Renal cortical epithelial cell (primary cell): ENCODE measurements at regions not wholly inside any gene's neighbourhood (a gene's known extent, or its start where the extent isn't known, plus 50 kb on each side); places are given as distances from the start of the nearest gene placed in this dataset.
A peak's percentile ranks its signal among the peaks of the same experiment; 100 is the strongest.

ENCODE experiments used
- DNase-seq: peaks from one replicate; pipeline ENCODE4 v3.0.0-alpha.2; 2011; ENCODE audit warnings: low read depth

GRCh38 chr1:209500993-209501392 lies 82.5 kb upstream of the CAMK1G start:
- no peak for DNase-seq

DNA sequence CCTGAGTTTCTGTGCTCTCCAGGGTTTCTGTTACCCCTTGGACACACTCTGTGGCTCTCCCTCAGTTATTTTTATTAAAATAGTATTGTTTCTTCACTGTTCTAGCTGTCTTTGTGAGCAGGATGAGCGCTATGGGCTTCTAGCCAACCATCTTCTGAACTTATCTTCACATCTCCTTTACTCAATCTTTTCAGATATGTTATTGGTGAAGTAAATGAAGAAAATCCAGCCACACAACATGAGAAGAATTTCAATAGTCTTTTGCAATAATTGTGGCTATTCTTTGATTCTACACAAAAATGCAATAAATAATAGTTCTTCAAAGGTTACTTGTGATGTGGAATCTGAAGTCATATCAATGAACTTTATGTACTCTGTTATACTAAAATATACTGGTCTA lies 80.3 kb upstream of the CAMK1G start:
- DNase-seq, result no peak

DNA sequence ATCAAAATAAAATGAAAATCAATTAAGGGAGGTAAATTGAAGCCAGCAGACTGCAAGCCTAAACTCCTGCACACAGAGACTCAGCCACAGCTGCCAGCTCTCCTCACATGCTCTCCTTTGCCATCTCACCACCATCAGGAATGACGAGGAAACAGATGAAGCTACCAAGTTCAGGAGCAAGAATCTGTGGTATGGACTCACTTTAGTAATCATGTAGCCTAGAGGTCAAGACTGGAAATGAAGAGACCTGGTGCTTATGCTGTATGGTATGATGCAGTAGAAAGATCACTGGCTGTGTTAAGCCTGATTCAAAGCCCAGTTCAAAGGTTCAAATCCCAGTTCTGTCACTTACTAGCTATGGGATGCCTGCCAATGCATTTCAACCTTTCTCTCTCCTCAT lies 78.9 kb upstream of the CAMK1G start:
- DNase-seq, result no peak

DNA sequence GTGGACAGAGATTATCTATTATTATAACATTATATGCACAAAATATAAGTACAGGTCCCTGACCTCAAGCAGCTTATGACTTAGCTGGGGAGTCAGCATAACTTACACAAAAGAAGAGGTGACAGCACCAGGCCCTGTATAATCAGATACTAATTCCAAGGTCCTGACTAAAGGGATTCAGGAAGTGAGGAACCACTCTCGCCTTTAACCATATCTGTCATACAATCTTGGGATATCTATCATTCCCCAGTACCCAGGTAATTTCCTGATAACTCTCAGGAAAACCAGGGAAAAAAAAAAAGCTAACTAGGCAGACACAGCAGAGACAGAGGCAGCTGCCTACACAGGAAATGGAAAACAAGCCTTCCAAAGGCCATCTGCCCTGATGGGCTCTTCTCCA lies 78.5 kb upstream of the CAMK1G start:
- DNase-seq, result peak; percentile 59

DNA sequence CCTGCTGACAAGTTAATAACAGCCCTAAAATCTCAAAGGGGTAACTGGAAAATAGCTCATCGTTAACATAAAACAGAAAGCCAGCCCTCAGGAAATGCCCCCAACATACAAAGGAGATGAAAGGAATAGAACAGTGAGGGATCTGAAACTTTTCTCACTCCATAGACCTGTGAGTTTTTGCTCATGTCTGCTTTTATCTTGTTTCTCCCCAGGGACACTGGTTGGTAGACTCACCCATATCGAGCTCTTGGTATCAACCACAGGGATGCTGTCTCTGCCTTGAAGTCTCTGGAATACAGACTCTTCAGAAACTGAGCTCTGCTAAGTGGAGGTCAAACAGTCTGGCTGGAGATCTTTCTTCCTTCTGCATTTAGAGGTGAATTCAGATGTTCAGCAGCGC lies 77.4 kb upstream of the CAMK1G start:
- no peak for DNase-seq

- no peak for DNase-seq
These were observed 74.5 kb upstream of the CAMK1G start for GRCh38 chr1:209509039-209509438.

GRCh38 chr1:209510063-209510462 lies 73.5 kb upstream of the CAMK1G start:
- no peak for DNase-seq

DNA sequence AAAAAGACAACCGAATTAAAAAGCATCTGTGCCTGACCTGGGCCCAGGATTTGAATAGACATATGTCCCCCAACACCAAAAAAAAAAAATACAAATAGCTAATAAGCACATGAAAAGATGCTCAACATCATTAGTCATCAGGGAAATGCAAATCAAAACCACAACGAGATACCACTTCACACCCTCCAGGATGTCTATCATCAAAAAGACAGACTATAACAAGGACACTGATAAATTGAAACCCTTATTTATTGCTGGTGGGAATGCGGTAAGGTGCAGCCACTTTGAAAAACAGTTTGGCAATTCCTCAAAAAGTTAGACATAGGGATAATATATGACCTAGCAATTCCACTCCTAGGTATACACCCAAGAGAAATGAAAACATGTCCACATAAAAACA lies 72.3 kb upstream of the CAMK1G start:
- no peak for DNase-seq

DNA sequence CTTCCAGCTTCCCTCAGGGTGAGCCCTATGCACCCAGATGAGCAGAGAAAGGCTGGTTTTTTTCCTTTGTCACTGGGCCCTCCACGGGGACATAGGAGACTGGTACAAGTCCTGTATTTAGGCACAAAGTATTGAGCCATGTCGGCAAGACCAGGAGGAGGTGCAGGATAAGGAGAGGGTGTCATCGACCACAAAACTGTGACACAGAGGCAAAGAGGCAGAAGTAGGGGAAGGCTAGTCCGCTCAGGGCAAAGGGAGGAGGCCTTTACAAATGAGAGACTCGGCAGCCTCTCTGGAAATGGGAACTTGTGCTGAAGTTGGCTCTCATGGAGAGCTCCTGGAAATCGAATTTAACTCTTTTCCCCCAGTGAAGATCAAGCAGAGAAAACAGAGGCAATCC lies 70.7 kb upstream of the CAMK1G start:
- no peak for DNase-seq

DNA sequence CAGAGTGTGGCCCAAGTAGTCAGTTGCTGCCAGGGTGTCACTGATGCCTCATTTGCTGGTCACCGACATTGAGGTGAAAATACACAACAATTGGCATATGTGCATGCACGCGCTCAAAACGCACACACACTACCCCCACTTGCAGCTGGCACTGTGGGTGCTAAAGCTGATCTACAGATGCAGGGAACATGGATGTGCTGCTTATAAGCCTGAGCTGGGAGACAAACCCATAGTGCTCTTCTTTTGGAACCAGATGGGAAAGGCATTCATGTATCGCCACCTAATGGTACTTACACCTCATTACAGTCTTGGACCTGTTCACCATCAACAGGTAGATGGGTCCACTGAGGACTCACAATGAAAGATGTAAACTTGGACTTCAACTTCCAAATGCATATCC lies 70.3 kb upstream of the CAMK1G start:
- DNase-seq, result peak; percentile 58

- DNase-seq, result no peak
These were observed 66.5 kb upstream of the CAMK1G start for GRCh38 chr1:209516771-209517680.

DNA sequence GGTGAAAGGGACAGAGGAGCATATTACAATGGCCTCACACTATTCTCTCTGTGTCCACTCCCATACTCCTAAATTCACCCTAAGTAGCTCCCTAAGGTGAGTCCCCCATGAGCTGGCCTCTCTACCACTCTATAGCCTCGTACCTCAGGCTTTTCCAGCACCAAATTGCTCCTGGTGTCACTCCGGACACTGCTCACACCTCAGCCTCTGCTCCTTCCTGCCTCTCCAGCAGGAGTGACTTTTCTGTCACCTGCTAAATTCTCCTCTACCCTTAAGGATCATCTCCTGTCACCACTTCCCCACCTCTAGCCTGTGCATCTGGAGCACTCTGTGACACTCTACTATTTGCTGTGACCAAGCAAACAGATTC lies 65.8 kb upstream of the CAMK1G start:
- no peak for DNase-seq

GRCh38 chr1:209519786-209520185 lies 63.7 kb upstream of the CAMK1G start:
- DNase-seq, result no peak

- DNase-seq, result no peak
These were observed 60.7 kb upstream of the CAMK1G start for GRCh38 chr1:209522826-209523225.

GRCh38 chr1:209526137-209526536 lies 57.4 kb upstream of the CAMK1G start:
- DNase-seq, result no peak

- peak; percentile 92 for DNase-seq
These were observed 56.1 kb upstream of the CAMK1G start for GRCh38 chr1:209527372-209527771.

GRCh38 chr1:209527993-209528717 lies 55.4 kb upstream of the CAMK1G start:
- DNase-seq, result peak; percentile 98

DNA sequence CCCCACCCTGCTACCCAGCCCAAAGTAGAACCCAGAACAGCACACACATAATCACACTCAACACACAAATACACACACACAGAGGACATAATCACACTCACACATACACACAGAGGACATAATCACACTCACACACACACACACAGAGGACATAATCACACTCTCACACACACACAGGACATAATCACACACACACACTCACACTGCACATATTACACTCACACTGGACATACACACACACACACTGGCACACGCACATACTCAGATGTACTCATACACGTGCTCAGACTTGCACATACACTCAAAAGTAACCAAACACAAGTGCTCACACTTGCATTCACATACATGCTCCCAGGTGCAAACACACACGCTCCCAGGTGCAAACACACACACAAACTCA lies 54.3 kb upstream of the CAMK1G start:
- DNase-seq, result no peak

DNA sequence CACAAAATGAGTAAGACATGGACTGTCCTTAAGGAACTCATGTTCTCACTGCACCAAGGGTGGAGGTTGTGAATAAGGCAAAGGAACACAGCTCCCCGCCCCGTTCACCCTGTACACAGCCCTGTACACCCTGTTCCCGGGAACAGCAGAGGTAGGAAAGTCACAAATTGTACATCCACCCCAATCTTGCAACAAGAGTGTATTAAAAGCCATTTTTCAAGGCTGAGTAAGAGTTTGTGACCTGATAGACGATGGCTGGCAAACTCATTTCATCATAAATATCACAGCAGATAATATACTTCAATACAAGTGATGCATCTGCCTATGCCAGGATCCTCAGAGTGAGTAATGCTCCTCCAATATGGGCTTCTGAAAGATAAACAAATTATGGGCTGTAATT lies 52.5 kb upstream of the CAMK1G start:
- no peak for DNase-seq

GRCh38 chr1:209531549-209531948 lies 52.0 kb upstream of the CAMK1G start:
- no peak for DNase-seq
